HEK293 (cell line): ENCODE measurements at regions not wholly inside any gene's neighbourhood (a gene's known extent, or its start where the extent isn't known, plus 50 kb on each side); places are given as distances from the start of the nearest gene placed in this dataset.

ENCODE experiments used
- KLF8 ChIP-seq: fragments of 450-650 bp; formaldehyde crosslinking; IDR thresholded peaks from 2 replicates; pipeline ENCODE4 v1.5.1; 2016; ENCODE audit warnings: missing biosample characterization, missing genetic modification characterization
- TF ChIP-seq, protein P1 (sequence below): fragments of 450-650 bp; formaldehyde crosslinking; IDR thresholded peaks from 2 replicates; pipeline ENCODE4 v1.5.1; 2016; ENCODE audit warnings: missing biosample characterization, missing genetic modification characterization

DNA sequence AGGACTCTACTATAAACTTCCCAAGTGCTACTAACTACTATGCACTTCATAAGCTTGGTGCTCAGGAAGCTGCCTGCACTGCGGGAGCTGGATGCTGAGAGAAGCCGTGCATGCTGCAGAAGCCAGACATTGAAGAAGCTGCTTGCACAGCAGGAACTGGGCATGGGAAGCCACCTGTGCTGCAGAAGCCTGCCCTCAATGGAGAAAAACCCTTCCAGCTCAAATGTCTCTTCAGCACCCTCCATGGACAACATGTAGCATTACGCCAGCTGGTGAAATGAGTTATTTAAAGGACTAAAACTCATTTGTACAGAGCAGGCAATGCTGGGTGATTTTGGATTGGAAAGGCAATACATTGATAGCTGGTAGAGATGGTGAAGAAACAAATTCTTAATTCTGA is 247.2 kb downstream of the KIF4B start:
- no peak for TF ChIP-seq KLF8
- TF ChIP-seq, protein P1, sequence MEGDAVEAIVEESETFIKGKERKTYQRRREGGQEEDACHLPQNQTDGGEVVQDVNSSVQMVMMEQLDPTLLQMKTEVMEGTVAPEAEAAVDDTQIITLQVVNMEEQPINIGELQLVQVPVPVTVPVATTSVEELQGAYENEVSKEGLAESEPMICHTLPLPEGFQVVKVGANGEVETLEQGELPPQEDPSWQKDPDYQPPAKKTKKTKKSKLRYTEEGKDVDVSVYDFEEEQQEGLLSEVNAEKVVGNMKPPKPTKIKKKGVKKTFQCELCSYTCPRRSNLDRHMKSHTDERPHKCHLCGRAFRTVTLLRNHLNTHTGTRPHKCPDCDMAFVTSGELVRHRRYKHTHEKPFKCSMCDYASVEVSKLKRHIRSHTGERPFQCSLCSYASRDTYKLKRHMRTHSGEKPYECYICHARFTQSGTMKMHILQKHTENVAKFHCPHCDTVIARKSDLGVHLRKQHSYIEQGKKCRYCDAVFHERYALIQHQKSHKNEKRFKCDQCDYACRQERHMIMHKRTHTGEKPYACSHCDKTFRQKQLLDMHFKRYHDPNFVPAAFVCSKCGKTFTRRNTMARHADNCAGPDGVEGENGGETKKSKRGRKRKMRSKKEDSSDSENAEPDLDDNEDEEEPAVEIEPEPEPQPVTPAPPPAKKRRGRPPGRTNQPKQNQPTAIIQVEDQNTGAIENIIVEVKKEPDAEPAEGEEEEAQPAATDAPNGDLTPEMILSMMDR: no peak
